Heart left ventricle (tissue), 16 donors: ENCODE measurements at regions not wholly inside any gene's neighbourhood (a gene's known extent, or its start where the extent isn't known, plus 50 kb on each side); places are given as distances from the start of the nearest gene placed in this dataset.

ENCODE experiments used
- ATAC-seq, 4 donors: fragments of 200-7000 bp; cut with Tn5 transposase; one replicate each; pipeline ENCODE4 v1.9.1; 2020 to 2022; ENCODE audit warnings: moderate library complexity in 4 of 4, mild to moderate bottlenecking in 3 of 4, moderate number of reproducible peaks in 1 of 4
- DNase-seq, 5 donors: peaks; one replicate each; pipeline ENCODE4 v3.0.0-alpha.2; 2020
- H3K27ac ChIP-seq, 12 donors: fragments of 200-600 bp; sonication (generic) in 4 of 12; one replicate each; pipeline versions ENCODE4 v1.5.0 to v1.8.0; 2016 to 2022; ENCODE audit warnings: mild to moderate bottlenecking in 2 of 12
- H3K27me3 ChIP-seq, 9 donors: fragments of 200-600 bp; sonication (generic) in 2 of 9; one replicate each; pipeline versions ENCODE4 v1.5.1 to v1.8.0; 2016 to 2022; ENCODE audit warnings: mild to moderate bottlenecking in 3 of 9
- H3K36me3 ChIP-seq, 9 donors: fragments of 200-600 bp; sonication (generic) in 2 of 9; one replicate each; pipeline versions ENCODE4 v1.5.0 to v1.8.0; 2018 to 2022; ENCODE audit warnings: mild to moderate bottlenecking in 2 of 9
- H3K4me1 ChIP-seq, 12 donors: fragments of 200-600 bp; sonication (generic) in 4 of 12; one replicate each; pipeline versions ENCODE4 v1.5.0 to v1.8.0; 2016 to 2022; ENCODE audit warnings: mild to moderate bottlenecking in 3 of 12
- H3K4me3 ChIP-seq, 12 donors: fragments of 200-600 bp; sonication (generic) in 4 of 12; one replicate each; pipeline versions ENCODE4 v1.5.0 to v1.8.0; 2017 to 2022; ENCODE audit warnings: mild to moderate bottlenecking in 9 of 12, moderate library complexity in 4 of 12
- H3K9me3 ChIP-seq, 12 donors: fragments of 200-600 bp; sonication (generic) in 4 of 12; one replicate each; pipeline versions ENCODE4 v1.5.0 to v1.8.0; 2016 to 2022; ENCODE audit warnings: mild to moderate bottlenecking in 1 of 12
- CTCF ChIP-seq, 12 donors: fragments of 200-600 bp; sonication (generic) in 4 of 12; IDR thresholded peaks; one replicate each; pipeline versions ENCODE4 v1.5.0 to v1.8.0; 2018 to 2022; ENCODE audit warnings: antibody characterized with exemption in 12 of 12, mild to moderate bottlenecking in 5 of 12
- POLR2A ChIP-seq, 2 donors: fragments of 450-650 bp; IDR thresholded peaks; one replicate each; pipeline ENCODE4 v1.6.1; 2017; ENCODE audit warnings: antibody characterized with exemption in 2 of 2, mild to moderate bottlenecking in 2 of 2, moderate library complexity in 2 of 2
- WGBS, 4 donors: extraction: QIAGEN DNeasy Blood & Tissue Kit in 2 of 4; methylation state at CpG; one replicate each; pipeline versions ENCODE4 v1.1.5 to v1.1.7; 2013 to 2018; 5-methylcytosine and 5-hydroxymethylcytosine counted together
- intact Hi-C, 10 donors: fragments of 100-400 bp; cut with DNase I; formaldehyde crosslinking; loops; one replicate each; pipeline versions ENCODE4 v1.11.1 to v1.14.2; 2022
- donor health status: ischemic (EF 13 %, LVEDD 7.1; RV severe dilation, severe dysfunction).
- donor health status: healthy with polysubstance abuse.
- donor health status: DM: no; HTN: yes; CAD: no.
- donor health status: DM: no; HTN: no; CAD: no.
- donor health status: ischemic (EF 25% LVEDD 6.9; RV normal size, moderate dysfunction).
- donor health status: ischemic (EF 25% LVEDD 5.7; RV mildly dilated, moderate dysfunction).
- donor health status: healthy.
- donor health status: DM: yes; HTN: yes; CAD: no.
- donor health status: ischemic (EF 35%, LVEDD 5.7; RV mildly dilated, moderate dysfunction).
- donor health status: nonischemic (EF 11% LVEDD 7.7; RV severe dilation, severe dysfunction).
- donor health status: DM: yes; HTN: yes; CAD: no.
- donor health status: PGD.
- donor health status: ischemic (EF 29% LVEDD 5.4; RV normal size, mild dysfunction).
- donor health status: nonischemic (EF 23%, LVEDD 6.1; RV moderate dilation, normal function).

- Histone ChIP-seq H3K4me1 (no peaks in the 10 kb centered on the region), H3K36me3 (no peaks in the 10 kb centered on the region), H3K4me3 (no peak overlapping the region), H3K27me3 (no peaks in the 10 kb centered on the region), H3K27ac (no peak overlapping the region), H3K9me3 (no peaks in the 10 kb centered on the region)
- 62 to 93% (median 70%) methylated on average over 3 to 14 of the region's 14 CpGs for WGBS, 4 donors
- ATAC-seq = no peak
- DNase-seq = no peak
- no peak for TF ChIP-seq CTCF (IDR thresholded peaks at IDR 0.05)
- no peak for TF ChIP-seq POLR2A (IDR thresholded peaks at IDR 0.05)
- intact Hi-C loops = no loop called here
Measured at GRCh38 chr19:16023146-16023915, 53.0 kb upstream of the TPM4 start.

DNA sequence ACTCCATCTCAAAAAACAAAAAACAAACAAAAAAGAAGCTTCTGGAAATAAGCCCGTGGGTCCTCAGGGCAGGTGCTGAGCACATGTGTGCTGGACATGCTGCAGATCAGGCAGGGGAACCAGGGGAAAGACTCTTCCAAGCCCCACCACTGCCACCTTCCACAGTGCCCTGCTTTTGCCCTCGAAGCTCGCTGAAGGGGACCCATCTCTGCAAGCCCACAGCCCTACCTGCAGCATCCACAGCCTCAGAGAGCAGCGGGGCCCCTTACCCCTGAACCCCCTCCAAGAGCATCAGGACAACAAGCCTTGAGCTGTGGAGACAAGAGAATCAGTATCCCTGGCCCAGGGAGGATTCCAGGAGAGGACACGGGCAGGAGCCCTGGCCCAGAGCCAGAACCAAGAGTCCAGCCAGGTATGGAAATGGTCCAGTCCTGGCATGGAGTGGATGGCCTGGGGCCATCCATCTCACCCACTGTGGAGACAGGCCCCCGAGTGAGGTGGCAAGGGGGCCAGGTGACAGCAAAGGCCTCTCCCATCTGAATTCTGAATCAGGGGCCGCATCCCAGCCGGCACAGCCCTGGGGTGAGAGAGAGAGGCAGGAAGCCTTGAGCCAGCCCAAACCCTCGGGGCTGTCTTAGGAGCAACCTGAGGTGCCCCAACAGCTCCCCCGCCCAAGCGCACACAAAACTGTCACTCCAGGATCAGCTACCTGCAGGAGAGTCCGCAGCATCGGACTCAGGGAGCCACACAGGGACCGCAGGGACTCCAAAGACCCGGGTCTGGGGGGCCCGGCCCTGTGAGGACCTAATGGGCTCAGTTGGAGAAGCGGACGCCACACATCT, 51.8 kb upstream of the TPM4 start:
- 72 to 82% (median 76%) methylated on average over 13 to 18 of the region's 18 CpGs for WGBS, 4 donors
- TF ChIP-seq CTCF (IDR thresholded peaks at IDR 0.05) (no peak), POLR2A (IDR thresholded peaks at IDR 0.05) (no peak)
- H3K36me3 ChIP-seq = no peaks in the 10 kb centered on the region
- DNase-seq = no peak
- no peaks in the 10 kb centered on the region for H3K9me3 ChIP-seq
- intact Hi-C loops = no loop called here
- no peaks in the 10 kb centered on the region for H3K4me1 ChIP-seq
- no peak for ATAC-seq
- no peak overlapping the region for H3K4me3 ChIP-seq
- no peak overlapping the region for H3K27ac ChIP-seq
- no peaks in the 10 kb centered on the region for H3K27me3 ChIP-seq

GRCh38 chr19:16025108-16026101, 50.9 kb upstream of the TPM4 start:
- no peaks in the 10 kb centered on the region for H3K9me3 ChIP-seq
- H3K36me3 ChIP-seq = no peaks in the 10 kb centered on the region
- intact Hi-C loops = no loop called here
- H3K27ac ChIP-seq = no peak overlapping the region
- H3K27me3 ChIP-seq = no peaks in the 10 kb centered on the region
- no peaks in the 10 kb centered on the region for H3K4me1 ChIP-seq
- ATAC-seq = peak in 3 of 4 donors; percentile 44 to 61 (median 44)
- peak in 1 of 5 donors; percentile 60 for DNase-seq
- no peak overlapping the region for H3K4me3 ChIP-seq
- TF ChIP-seq CTCF (IDR thresholded peaks at IDR 0.05) (peak in 6 of 12 donors; percentile 10 to 33 (median 16)), POLR2A (IDR thresholded peaks at IDR 0.05) (no peak)
- WGBS, 4 donors = 56 to 71% (median 62%) methylated on average over 14 to 20 of the region's 20 CpGs
